H1 (cell line): ENCODE measurements at regions not wholly inside any gene's neighbourhood (a gene's known extent, or its start where the extent isn't known, plus 50 kb on each side); places are given as distances from the start of the nearest gene placed in this dataset.

ENCODE experiments used
- CTCF ChIA-PET: fragments of 300-600 bp; sonication (Branson Sonifier 250); formaldehyde crosslinking; loops from one replicate; lab custom pipeline; 2021; ENCODE audit not compliant: partially characterized antibody; lab: Charles Lee
- POLR2A ChIA-PET: fragments of 300-600 bp; sonication (Branson Sonifier 250); formaldehyde crosslinking; loops from one replicate; lab custom pipeline; 2021; ENCODE audit warnings: inconsistent platforms; ENCODE audit not compliant: partially characterized antibody; lab: Charles Lee
- DNase-seq, 2 experiments: peaks; one replicate each; pipeline versions ENCODE4 v3.0.0 to v3.0.0-alpha.2; 2010 to 2022; ENCODE audit warnings: low spot score in 2 of 2, low read depth in 1 of 2, mixed read lengths in 1 of 2
- FAIRE-seq: peaks from 2 replicates; lab custom pipeline; 2011; peaks lifted over from hg19 to GRCh38; lab: Jason Lieb, UNC
- H2AFZ ChIP-seq: 2 replicates; pipeline ENCODE4 v1.8.1; 2012; ENCODE audit warnings: low read length, inconsistent platforms
- H2AK5ac ChIP-seq: 2 replicates; pipeline ENCODE4 v1.6.1; 2013; ENCODE audit warnings: low read depth, low read length
- H2BK120ac ChIP-seq: replicated peaks from 2 replicates; pipeline ENCODE3; 2013; ENCODE audit warnings: low read depth, low read length, inconsistent platforms
- H2BK12ac ChIP-seq: 2 replicates; pipeline ENCODE4 v1.6.1; 2013; ENCODE audit warnings: low read depth, low read length
- H2BK15ac ChIP-seq: 2 replicates; pipeline ENCODE4 v1.6.1; 2013; ENCODE audit warnings: low read length
- H2BK20ac ChIP-seq: 2 replicates; pipeline ENCODE4 v1.6.1; 2013; ENCODE audit warnings: low read length
- H2BK5ac ChIP-seq: 2 replicates; pipeline ENCODE4 v1.6.1; 2013; ENCODE audit warnings: low read depth, low read length
- H3K14ac ChIP-seq: 2 replicates; pipeline ENCODE4 v1.6.1; 2013; ENCODE audit warnings: inconsistent platforms; ENCODE audit not compliant: insufficient read length
- H3K18ac ChIP-seq: 2 replicates; pipeline ENCODE4 v1.6.1; 2013; ENCODE audit warnings: low read length; ENCODE audit errors: extremely low read depth
- H3K23ac ChIP-seq: 2 replicates; pipeline ENCODE4 v1.6.1; 2013; ENCODE audit warnings: inconsistent platforms; ENCODE audit not compliant: insufficient read length
- H3K23me2 ChIP-seq: 2 replicates; pipeline ENCODE4 v1.6.1; 2013; ENCODE audit warnings: low read depth, low read length
- H3K27ac ChIP-seq: 2 replicates; pipeline ENCODE4 v1.6.1; 2011; ENCODE audit warnings: low read depth, low read length, inconsistent platforms
- H3K27me3 ChIP-seq, 4 experiments: replicated peaks in 1 of 4; 1 replicate in 1 of 4; 2 replicates in 3 of 4; pipeline versions ENCODE4 v1.6.1 to v1.8.1; 2011 to 2013; ENCODE audit warnings: low read length in 3 of 4, mild to moderate bottlenecking in 3 of 4, inconsistent platforms in 2 of 4, mixed read lengths in 2 of 4, moderate library complexity in 1 of 4; ENCODE audit not compliant: control insufficient read depth in 3 of 4, insufficient read depth in 3 of 4; ENCODE audit errors: extremely low read depth in 1 of 4
- H3K36me3 ChIP-seq, 4 experiments: 2 replicates each; pipeline versions ENCODE4 v1.6.1 to v1.8.1; 2011 to 2013; ENCODE audit warnings: mild to moderate bottlenecking in 4 of 4, low read length in 3 of 4, moderate library complexity in 2 of 4, control low read depth in 1 of 4, inconsistent platforms in 1 of 4; ENCODE audit not compliant: insufficient read depth in 4 of 4, control insufficient read depth in 2 of 4
- H3K4ac ChIP-seq: replicated peaks from 2 replicates; pipeline ENCODE3; 2013; ENCODE audit warnings: low read length, low read depth, mixed read lengths, inconsistent platforms; ENCODE audit not compliant: insufficient read length
- H3K4me1 ChIP-seq, 4 experiments: replicated peaks in 1 of 4; 1 replicate in 1 of 4; 2 replicates in 3 of 4; pipeline versions ENCODE4 v1.6.1 to v1.8.1; 2011 to 2013; ENCODE audit warnings: low read length in 3 of 4, inconsistent platforms in 2 of 4, mixed read lengths in 1 of 4; ENCODE audit not compliant: insufficient read depth in 4 of 4, control insufficient read depth in 3 of 4
- H3K4me2 ChIP-seq, 2 experiments: 2 replicates each; pipeline versions ENCODE4 v1.6.1 to v1.8.1; 2011 to 2013; ENCODE audit warnings: low read depth in 2 of 2, low read length in 2 of 2, control low read depth in 1 of 2, inconsistent platforms in 1 of 2, mild to moderate bottlenecking in 1 of 2; ENCODE audit not compliant: insufficient read depth in 1 of 2
- H3K4me3 ChIP-seq, 4 experiments: fragments of 200-600, 300-600 bp in 1 of 4; sonication (generic), shearing (Covaris generic), sonication (Bioruptor Twin) in 1 of 4; 2 replicates each; pipeline versions ENCODE4 v1.5.1 to v1.8.1; 2011 to 2016; ENCODE audit warnings: low read length in 4 of 4, low read depth in 3 of 4, control low read depth in 2 of 4, inconsistent platforms in 2 of 4, mild to moderate bottlenecking in 2 of 4, mixed read lengths in 1 of 4, moderate library complexity in 1 of 4; ENCODE audit not compliant: insufficient read depth in 2 of 4; ENCODE audit errors: extremely low read depth in 1 of 4
- H3K56ac ChIP-seq: replicated peaks from 2 replicates; pipeline ENCODE3; 2013; ENCODE audit warnings: low read depth, mild to moderate bottlenecking, mixed read lengths, low read length, inconsistent platforms; ENCODE audit not compliant: insufficient read length
- H3K79me1 ChIP-seq: 2 replicates; pipeline ENCODE4 v1.6.1; 2013; ENCODE audit warnings: low read depth, low read length, control low read depth
- H3K79me2 ChIP-seq, 2 experiments: 2 replicates each; pipeline versions ENCODE4 v1.6.1 to v1.8.1; 2012 to 2013; ENCODE audit warnings: low read length in 2 of 2, mild to moderate bottlenecking in 2 of 2, inconsistent platforms in 1 of 2; ENCODE audit not compliant: insufficient read depth in 2 of 2, control insufficient read depth in 1 of 2
- H3K9ac ChIP-seq, 4 experiments: replicated peaks in 1 of 4; 1 replicate in 1 of 4; 2 replicates in 3 of 4; pipeline versions ENCODE4 v1.6.1 to v1.8.1; 2011 to 2013; ENCODE audit warnings: low read depth in 3 of 4, low read length in 3 of 4, control low read depth in 2 of 4, mild to moderate bottlenecking in 2 of 4, moderate library complexity in 2 of 4, inconsistent platforms in 1 of 4; ENCODE audit errors: extremely low read depth in 1 of 4
- H3K9me3 ChIP-seq, 2 experiments: 2 replicates each; pipeline versions ENCODE4 v1.6.1 to v1.8.1; 2012 to 2013; ENCODE audit warnings: mild to moderate bottlenecking in 2 of 2, moderate library complexity in 2 of 2, control low read depth in 1 of 2, inconsistent platforms in 1 of 2, low read depth in 1 of 2, low read length in 1 of 2, mixed read lengths in 1 of 2; ENCODE audit not compliant: insufficient read depth in 2 of 2
- H4K20me1 ChIP-seq, 2 experiments: replicated peaks in 1 of 2; 2 replicates each; pipeline versions ENCODE3 to v1.8.1; 2011 to 2013; ENCODE audit warnings: inconsistent platforms in 2 of 2, low read length in 2 of 2, mild to moderate bottlenecking in 1 of 2; ENCODE audit not compliant: insufficient read depth in 2 of 2, control insufficient read depth in 1 of 2
- H4K5ac ChIP-seq: 2 replicates; pipeline ENCODE4 v1.6.1; 2013; ENCODE audit warnings: low read length, low read depth, mixed read lengths, inconsistent platforms; ENCODE audit not compliant: insufficient read length
- H4K8ac ChIP-seq: 2 replicates; pipeline ENCODE4 v1.8.0; 2013; ENCODE audit warnings: mild to moderate bottlenecking, moderate library complexity, low read length, inconsistent platforms; ENCODE audit not compliant: insufficient read depth; ENCODE audit errors: extremely low read depth
- H4K91ac ChIP-seq: replicated peaks from 2 replicates; pipeline ENCODE3; 2013; ENCODE audit warnings: low read length, mixed read lengths, inconsistent platforms; ENCODE audit not compliant: insufficient read length
- WGBS, 2 experiments: shearing (Covaris generic) in 1 of 2; methylation state at CpG; one replicate each; pipeline versions ENCODE4 v1.1.6 to v1.1.7; 2013 to 2015; ENCODE audit warnings: low lambda C conversion rate in 2 of 2, mixed read lengths in 2 of 2, inconsistent platforms in 1 of 2, low coverage in 1 of 2, missing lambda C conversion rate in 1 of 2; ENCODE audit not compliant: insufficient replicate concordance in 2 of 2, insufficient coverage in 1 of 2, insufficient read length in 1 of 2; ENCODE audit errors: extremely low coverage in 1 of 2, missing lambda C conversion rate in 1 of 2; 5-methylcytosine and 5-hydroxymethylcytosine counted together

GRCh38 chr1:114235281-114235680 lies 81.6 kb upstream of the SYT6 start:
- H2BK20ac ChIP-seq: no peak overlapping the region
- H3K36me3 ChIP-seq: no peaks in the 10 kb centered on the region
- no peaks in the 10 kb centered on the region for H4K20me1 ChIP-seq
- H3K9me3 ChIP-seq: peaks cover 2 to 7% of the 10 kb centered on the region in 2 experiments; a peak in 2 of 4 replicates
- H4K5ac ChIP-seq: no peak overlapping the region
- no peak overlapping the region for H3K23ac ChIP-seq
- no peaks in the 10 kb centered on the region for H3K79me1 ChIP-seq
- H3K4me3 ChIP-seq: no peak overlapping the region
- H4K91ac ChIP-seq: no peak overlapping the region
- H2BK120ac ChIP-seq: no peak overlapping the region
- no peaks in the 10 kb centered on the region for H3K79me2 ChIP-seq
- no peak overlapping the region for H2BK12ac ChIP-seq
- POLR2A ChIA-PET: no interaction called here
- no peak overlapping the region for H3K56ac ChIP-seq
- H2AK5ac ChIP-seq: no peak overlapping the region
- no peak overlapping the region for H2BK5ac ChIP-seq
- H3K18ac ChIP-seq: no peak overlapping the region
- WGBS, 2 experiments: 100% methylated on average over 3 of the region's 3 CpGs; no CpG with 5 or more reads in 1 of the 2 experiments
- H2BK15ac ChIP-seq: 0 out of 2 replicates have a peak overlapping the region, but pooled peaks have one; percentile 25
- no peaks in the 10 kb centered on the region for H3K4me1 ChIP-seq
- no peak overlapping the region for H3K4me2 ChIP-seq
- H3K14ac ChIP-seq: no peak overlapping the region
- no peak for FAIRE-seq
- CTCF ChIA-PET: interaction anchor here (0.8 to 1.6 kb wide), 3 partner anchors 18 to 256 kb away, joined by 3 read pairs; partner anchors contain the start of gene OLFML3
- H3K4ac ChIP-seq: no peak overlapping the region
- no peaks in the 10 kb centered on the region; the same call in 1 of the 2 replicates for H3K23me2 ChIP-seq
- H3K27ac ChIP-seq: no peak overlapping the region; the same call in 1 of the 2 replicates
- H4K8ac ChIP-seq: no peak overlapping the region
- no peak for DNase-seq
- peak overlapping the region; percentile 67; the same call in 1 of the 2 replicates for H2AFZ ChIP-seq
- no peak overlapping the region for H3K9ac ChIP-seq
- H3K27me3 ChIP-seq: no peaks in the 10 kb centered on the region
